NCI-H524 (cell line): ENCODE measurements at regions not wholly inside any gene's neighbourhood (a gene's known extent, or its start where the extent isn't known, plus 50 kb on each side); places are given as distances from the start of the nearest gene placed in this dataset.
A peak's percentile ranks its signal among the peaks of the same experiment; 100 is the strongest.
"Not testable (repeated sequence)": the region's sequence is repeated elsewhere in the genome, so short reads cannot be mapped to it uniquely, and the experiment has no call there.

Experiments used
- DNase-seq, 2 experiments: peaks; one replicate each; lab custom pipeline; 2025; lab: John Stamatoyannopoulos, UW

- DNase-seq = no peak
Observed at GRCh38 chr10:25713894-25714240, 220.2 kb upstream of the MYO3A start.

GRCh38 chr10:25724241-25724640, 209.8 kb upstream of the MYO3A start:
- no peak for DNase-seq

GRCh38 chr10:25725917-25726716, 207.9 kb upstream of the MYO3A start:
- DNase-seq = peak; percentile 17 to 40

GRCh38 chr10:25738776-25739175, 195.3 kb upstream of the MYO3A start:
- DNase-seq = no peak

GRCh38 chr10:25743832-25744231, 190.2 kb upstream of the MYO3A start:
- no peak for DNase-seq

- DNase-seq = no peak
Observed at GRCh38 chr10:25744574-25744973, 189.5 kb upstream of the MYO3A start.

GRCh38 chr10:25745976-25746375, 188.1 kb upstream of the MYO3A start:
- DNase-seq = no peak

GRCh38 chr10:25747084-25747483, 186.9 kb upstream of the MYO3A start:
- no peak for DNase-seq

- no peak for DNase-seq
Observed at GRCh38 chr10:25748509-25748908, 185.5 kb upstream of the MYO3A start.

- DNase-seq = no peak
Observed at GRCh38 chr10:25753776-25754175, 180.3 kb upstream of the MYO3A start.

- not testable (repeated sequence) for DNase-seq
Observed at GRCh38 chr10:25755874-25756273, 178.2 kb upstream of the MYO3A start.

- no peak for DNase-seq
Observed at GRCh38 chr10:25756784-25757183, 177.2 kb upstream of the MYO3A start.

GRCh38 chr10:25758041-25758457, 176.0 kb upstream of the MYO3A start:
- DNase-seq = peak in 1 of 2 experiments; percentile 27

GRCh38 chr10:25758511-25758910, 175.5 kb upstream of the MYO3A start:
- DNase-seq = no peak

- no peak for DNase-seq
Observed at GRCh38 chr10:25761937-25762336, 172.1 kb upstream of the MYO3A start.

- no peak for DNase-seq
Observed at GRCh38 chr10:25766213-25766612, 167.8 kb upstream of the MYO3A start.

- DNase-seq = peak in 1 of 2 experiments; percentile 21
Observed at GRCh38 chr10:25766687-25767221, 167.3 kb upstream of the MYO3A start.

- DNase-seq = no peak
Observed at GRCh38 chr10:25768167-25768566, 165.9 kb upstream of the MYO3A start.

- DNase-seq = no peak
Observed at GRCh38 chr10:25778646-25779045, 155.4 kb upstream of the MYO3A start.

GRCh38 chr10:25786161-25786560, 147.9 kb upstream of the MYO3A start:
- DNase-seq = peak in 1 of 2 experiments; percentile 2

- no peak for DNase-seq
Observed at GRCh38 chr10:25786899-25787298, 147.1 kb upstream of the MYO3A start.

GRCh38 chr10:25797888-25798429, 136.1 kb upstream of the MYO3A start:
- DNase-seq = no peak

GRCh38 chr10:25804505-25804904, 129.5 kb upstream of the MYO3A start:
- DNase-seq = no peak

GRCh38 chr10:25805986-25806385, 128.0 kb upstream of the MYO3A start:
- DNase-seq = no peak
